Lung (tissue), 11 donors: ENCODE measurements at regions not wholly inside any gene's neighbourhood (a gene's known extent, or its start where the extent isn't known, plus 50 kb on each side); places are given as distances from the start of the nearest gene placed in this dataset.

Experiments
- ATAC-seq: fragments of 200-7000 bp; cut with Tn5 transposase; one replicate; pipeline ENCODE4 v1.9.1; 2020; ENCODE audit warnings: moderate number of reproducible peaks; ENCODE audit not compliant: insufficient read depth, low FRiP score
- DNase-seq, 3 donors: peaks; one replicate each; pipeline ENCODE4 v3.0.0-alpha.2; 2013 to 2017
- H3K27ac ChIP-seq, 2 donors: one replicate each; pipeline ENCODE4 v1.5.1; 2013; ENCODE audit warnings: mild to moderate bottlenecking in 2 of 2, moderate library complexity in 2 of 2, control low read depth in 1 of 2, inconsistent platforms in 1 of 2, low read depth in 1 of 2, low read length in 1 of 2
- H3K27me3 ChIP-seq, 3 donors: one replicate each; pipeline ENCODE4 v1.5.1; 2013; ENCODE audit warnings: low read length in 2 of 3; ENCODE audit not compliant: control insufficient read depth in 3 of 3, insufficient read depth in 3 of 3
- H3K36me3 ChIP-seq, 4 donors: one replicate each; pipeline ENCODE4 v1.5.1; 2013; ENCODE audit warnings: low read length in 4 of 4, mild to moderate bottlenecking in 1 of 4, moderate library complexity in 1 of 4; ENCODE audit not compliant: control insufficient read depth in 4 of 4, insufficient read depth in 4 of 4
- H3K4me1 ChIP-seq, 5 donors: one replicate each; pipeline ENCODE4 v1.5.1; 2013; ENCODE audit warnings: low read length in 5 of 5, mild to moderate bottlenecking in 2 of 5, moderate library complexity in 1 of 5; ENCODE audit not compliant: control insufficient read depth in 5 of 5, insufficient read depth in 5 of 5
- H3K4me3 ChIP-seq: one replicate; pipeline ENCODE4 v1.5.1; 2013; ENCODE audit warnings: mild to moderate bottlenecking, control low read depth, moderate library complexity
- H3K9ac ChIP-seq, 2 donors: one replicate each; pipeline ENCODE4 v1.5.1; 2013; ENCODE audit warnings: low read length in 2 of 2, control low read depth in 1 of 2; ENCODE audit not compliant: insufficient read depth in 1 of 2
- H3K9me3 ChIP-seq, 4 donors: one replicate each; pipeline ENCODE4 v1.5.1; 2013; ENCODE audit warnings: low read length in 3 of 4, mild to moderate bottlenecking in 1 of 4, moderate library complexity in 1 of 4; ENCODE audit not compliant: control insufficient read depth in 4 of 4, insufficient read depth in 3 of 4
- WGBS, 2 donors: extraction: QIAGEN DNeasy Blood & Tissue Kit; methylation state at CpG; one replicate each; pipeline ENCODE4 v1.1.7; 2013; 5-methylcytosine and 5-hydroxymethylcytosine counted together
- TF ChIP-seq, protein P1 (sequence below): IDR thresholded peaks from 2 replicates; pipeline ENCODE4 v1.5.1; 2012; ENCODE audit warnings: mild to moderate bottlenecking; ENCODE audit errors: control extremely low read depth, extremely low read depth
- donor health status: control.
- donor health status: control.
- donor health status: Bipolar disorder and iron deficiency.
- donor health status: healthy.
- donor health status: DM: yes; HTN: yes; CAD: no.

DNA sequence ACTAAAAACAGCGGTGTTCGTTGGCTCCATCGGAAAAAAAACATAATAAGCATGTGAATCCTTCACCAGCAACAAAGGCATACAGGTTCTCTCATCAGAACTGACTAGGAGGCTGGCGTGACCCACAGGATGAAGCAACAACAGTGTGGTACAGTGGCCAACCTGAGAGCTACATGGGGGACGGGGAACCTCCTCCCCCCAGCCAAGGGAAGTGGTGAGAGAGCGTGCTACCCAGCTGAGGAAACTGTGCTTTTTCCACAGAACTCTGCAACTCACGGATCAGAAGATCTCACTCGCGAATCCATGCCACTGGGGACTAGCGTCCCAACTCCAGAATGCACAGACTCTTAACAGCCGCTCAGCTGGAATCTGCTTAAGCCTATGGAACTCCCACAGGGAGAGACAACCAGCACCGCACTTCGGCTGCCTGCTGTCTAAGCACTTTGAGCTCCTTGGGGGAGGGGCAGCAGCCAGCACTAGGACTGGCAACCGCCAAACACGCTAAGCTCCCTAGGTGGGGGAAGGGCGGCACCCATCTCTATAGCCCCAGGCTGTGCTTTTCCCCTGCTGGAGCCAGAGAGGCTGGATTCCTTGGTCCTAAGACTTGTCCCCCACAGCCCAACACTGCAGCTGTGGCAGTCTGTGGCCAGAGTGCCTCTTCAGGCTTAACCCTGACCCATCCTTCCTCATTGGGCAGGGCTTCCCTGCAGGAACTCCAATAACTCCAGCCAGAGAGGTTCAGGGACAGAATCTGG lies 538.3 kb upstream of the BTBD3 start:
- Histone ChIP-seq H3K4me3 (no peak overlapping the region), H3K9ac (no peak overlapping the region), H3K36me3 (no peaks in the 10 kb centered on the region), H3K27ac (no peak overlapping the region), H3K4me1 (peaks cover 0 to 4% (median 0%) of the 10 kb centered on the region in 5 donors), H3K27me3 (no peaks in the 10 kb centered on the region), H3K9me3 (no peaks in the 10 kb centered on the region)
- ATAC-seq (no peak), DNase-seq (peak; percentile 22 to 35 (median 27))
- 57 to 76% methylated on average over 16 of the region's 16 CpGs for WGBS, 2 donors
- TF ChIP-seq, protein P1, sequence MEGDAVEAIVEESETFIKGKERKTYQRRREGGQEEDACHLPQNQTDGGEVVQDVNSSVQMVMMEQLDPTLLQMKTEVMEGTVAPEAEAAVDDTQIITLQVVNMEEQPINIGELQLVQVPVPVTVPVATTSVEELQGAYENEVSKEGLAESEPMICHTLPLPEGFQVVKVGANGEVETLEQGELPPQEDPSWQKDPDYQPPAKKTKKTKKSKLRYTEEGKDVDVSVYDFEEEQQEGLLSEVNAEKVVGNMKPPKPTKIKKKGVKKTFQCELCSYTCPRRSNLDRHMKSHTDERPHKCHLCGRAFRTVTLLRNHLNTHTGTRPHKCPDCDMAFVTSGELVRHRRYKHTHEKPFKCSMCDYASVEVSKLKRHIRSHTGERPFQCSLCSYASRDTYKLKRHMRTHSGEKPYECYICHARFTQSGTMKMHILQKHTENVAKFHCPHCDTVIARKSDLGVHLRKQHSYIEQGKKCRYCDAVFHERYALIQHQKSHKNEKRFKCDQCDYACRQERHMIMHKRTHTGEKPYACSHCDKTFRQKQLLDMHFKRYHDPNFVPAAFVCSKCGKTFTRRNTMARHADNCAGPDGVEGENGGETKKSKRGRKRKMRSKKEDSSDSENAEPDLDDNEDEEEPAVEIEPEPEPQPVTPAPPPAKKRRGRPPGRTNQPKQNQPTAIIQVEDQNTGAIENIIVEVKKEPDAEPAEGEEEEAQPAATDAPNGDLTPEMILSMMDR = no peak

DNA sequence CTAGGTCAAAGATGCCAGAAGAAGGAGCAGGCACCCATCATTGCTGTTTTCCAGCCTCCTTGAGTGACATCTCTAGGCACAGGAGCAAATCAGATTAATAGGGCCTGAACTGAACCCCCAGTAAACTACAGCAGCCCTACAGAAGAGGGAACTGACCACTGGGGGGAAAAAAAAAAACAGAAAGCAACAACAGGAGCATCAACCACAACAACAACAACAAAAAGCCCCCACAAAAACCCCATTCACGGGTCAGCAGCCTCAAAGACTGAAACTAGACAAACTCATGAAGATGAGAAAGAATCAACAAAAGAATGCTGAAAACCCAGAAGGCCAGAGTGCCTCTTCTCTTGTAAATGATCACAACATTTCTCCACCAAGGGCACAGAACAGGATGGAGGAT lies 537.4 kb upstream of the BTBD3 start:
- Histone ChIP-seq H3K36me3 (no peaks in the 10 kb centered on the region), H3K4me1 (peaks cover 0 to 4% (median 0%) of the 10 kb centered on the region in 5 donors), H3K9ac (no peak overlapping the region), H3K4me3 (no peak overlapping the region), H3K9me3 (no peaks in the 10 kb centered on the region), H3K27ac (no peak overlapping the region), H3K27me3 (no peaks in the 10 kb centered on the region)
- TF ChIP-seq, protein P1 = no peak
- no peak for ATAC-seq
- 69 to 71% methylated on average over 1 of the region's 1 CpG for WGBS, 2 donors
- DNase-seq = no peak

DNA sequence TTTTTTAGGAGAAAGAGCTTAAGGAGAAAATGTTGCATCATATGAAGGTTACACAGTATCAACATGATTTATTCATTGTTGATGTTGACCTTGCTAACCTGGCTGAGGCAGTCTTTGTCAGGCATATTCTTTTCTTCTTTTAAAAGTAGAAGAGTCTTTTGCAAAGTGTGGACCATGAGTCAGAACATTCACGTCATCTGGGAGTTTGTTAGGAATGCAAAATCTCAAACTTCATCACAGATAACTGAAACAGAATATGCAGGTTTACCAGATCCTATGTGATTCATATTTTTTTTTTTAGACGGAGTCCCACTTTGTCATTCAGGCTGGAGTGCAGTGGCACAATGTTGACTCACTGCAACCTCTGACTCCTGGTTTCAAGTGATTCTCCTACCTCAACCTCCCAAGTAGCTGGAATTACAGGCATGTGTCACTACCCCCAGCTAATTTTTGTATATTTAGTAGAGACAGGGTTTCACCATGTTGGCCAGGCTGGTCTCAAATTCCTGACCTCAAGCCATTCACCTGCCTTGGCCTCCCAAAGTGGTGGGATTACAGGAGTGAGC lies 530.4 kb upstream of the BTBD3 start:
- WGBS, 2 donors = 54 to 85% methylated on average over 2 of the region's 2 CpGs

More for the DNA sequence above, 530.4 kb upstream of the BTBD3 start:
- H3K9ac ChIP-seq = no peak overlapping the region
- H3K4me1 ChIP-seq = no peaks in the 10 kb centered on the region
- H3K9me3 ChIP-seq = no peaks in the 10 kb centered on the region
- TF ChIP-seq, protein P1 = no peak
- no peak overlapping the region for H3K4me3 ChIP-seq
- no peak for DNase-seq
- no peak overlapping the region for H3K27ac ChIP-seq
- H3K36me3 ChIP-seq = no peaks in the 10 kb centered on the region
- ATAC-seq = no peak
- no peaks in the 10 kb centered on the region for H3K27me3 ChIP-seq
